B cell (primary cell): ENCODE measurements at regions not wholly inside any gene's neighbourhood (a gene's known extent, or its start where the extent isn't known, plus 50 kb on each side); places are given as distances from the start of the nearest gene placed in this dataset.

Experiments
- ATAC-seq: fragments of 200-7000 bp; cut with Tn5 transposase; one replicate; pipeline ENCODE4 v1.10.0; 2021; ENCODE audit warnings: low read depth, mild to moderate bottlenecking, moderate number of reproducible peaks, moderate library complexity
- CTCF ChIA-PET: fragments of 350-600 bp; sonication (Branson Sonifier 250); formaldehyde crosslinking; loops from one replicate; lab custom pipeline; 2021; ENCODE audit warnings: antibody characterized with exemption, inconsistent platforms; lab: Charles Lee
- POLR2A ChIA-PET: fragments of 350-600 bp; sonication (Branson Sonifier 250); formaldehyde crosslinking; loops from one replicate; lab custom pipeline; 2021; ENCODE audit warnings: antibody characterized with exemption; lab: Charles Lee
- DNase-seq: peaks from one replicate; pipeline ENCODE4 v3.0.0; 2013
- H2AFZ ChIP-seq: 2 replicates; pipeline ENCODE4 v1.6.1; 2012; ENCODE audit warnings: mild to moderate bottlenecking, low read depth, low read length; ENCODE audit not compliant: insufficient read depth, poor library complexity, severe bottlenecking
- H3K27ac ChIP-seq, 2 donors: 1 replicate in 1 of 2; 2 replicates in 1 of 2; pipeline ENCODE4 v1.5.1; 2012 to 2013; ENCODE audit warnings: low read length in 2 of 2, mild to moderate bottlenecking in 2 of 2, moderate library complexity in 1 of 2
- H3K27me3 ChIP-seq, 4 experiments: fragments of 200-600 bp in 1 of 4; sonication (generic) in 1 of 4; replicated peaks in 1 of 4; 1 replicate in 2 of 4; 2 replicates in 2 of 4; pipeline versions ENCODE4 v1.6.1 to v1.7.0; 2013 to 2016; ENCODE audit warnings: low read length in 3 of 4, mild to moderate bottlenecking in 2 of 4, mixed read lengths in 1 of 4, moderate library complexity in 1 of 4; ENCODE audit not compliant: insufficient read depth in 4 of 4, control insufficient read depth in 3 of 4; ENCODE audit errors: control extremely low read depth in 1 of 4
- H3K36me3 ChIP-seq, 2 experiments: replicated peaks in 1 of 2; 1 replicate in 1 of 2; 2 replicates in 1 of 2; pipeline versions ENCODE4 v1.6.1 to v1.7.1; 2013; ENCODE audit warnings: low read length in 1 of 2; ENCODE audit not compliant: insufficient read depth in 2 of 2, control insufficient read depth in 1 of 2; ENCODE audit errors: control extremely low read depth in 1 of 2, extremely low read depth in 1 of 2
- H3K4me1 ChIP-seq, 2 donors: fragments of 200-600 bp in 1 of 2; sonication (generic) in 1 of 2; 1 replicate in 1 of 2; 2 replicates in 1 of 2; pipeline versions ENCODE4 v1.5.1 to v1.6.1; 2013 to 2017; ENCODE audit warnings: low read length in 2 of 2; ENCODE audit not compliant: control insufficient read depth in 2 of 2, insufficient read depth in 2 of 2
- H3K4me2 ChIP-seq: replicated peaks from 2 replicates; pipeline ENCODE3; 2012; ENCODE audit warnings: mild to moderate bottlenecking, low read depth, low read length; ENCODE audit not compliant: poor library complexity, severe bottlenecking
- H3K4me3 ChIP-seq, 5 experiments: fragments of 200-600 bp in 1 of 5; sonication (generic) in 1 of 5; 1 replicate in 3 of 5; 2 replicates in 2 of 5; pipeline versions ENCODE4 v1.5.1 to v1.7.0; 2011 to 2016; ENCODE audit warnings: low read length in 4 of 5, mild to moderate bottlenecking in 4 of 5, low read depth in 2 of 5, control low read depth in 1 of 5, moderate library complexity in 1 of 5; ENCODE audit not compliant: insufficient read depth in 1 of 5; ENCODE audit errors: control extremely low read depth in 1 of 5, extremely low read depth in 1 of 5
- H3K79me2 ChIP-seq: fragments of 200-600 bp; sonication (generic); one replicate; pipeline ENCODE4 v1.6.0; 2016; ENCODE audit warnings: low read length; ENCODE audit not compliant: control insufficient read depth, insufficient read depth
- H3K9ac ChIP-seq: fragments of 200-600 bp; sonication (generic); 2 replicates; pipeline ENCODE4 v1.6.1; 2017; ENCODE audit warnings: mild to moderate bottlenecking, low read length, moderate library complexity
- H3K9me3 ChIP-seq, 3 donors: one replicate each; pipeline versions ENCODE4 v1.6.1 to v1.7.1; 2013; ENCODE audit warnings: low read length in 2 of 3; ENCODE audit not compliant: control insufficient read depth in 2 of 3, insufficient read depth in 1 of 3; ENCODE audit errors: control extremely low read depth in 1 of 3
- H4K20me1 ChIP-seq: 2 replicates; pipeline ENCODE4 v1.6.0; 2012; ENCODE audit warnings: mild to moderate bottlenecking, low read length; ENCODE audit not compliant: insufficient read depth, control insufficient read depth, poor library complexity, severe bottlenecking
- H3K27ac Mint-ChIP-seq: one replicate; pipeline ENCODE4 v1.8.0; 2021; ENCODE audit warnings: mixed read lengths
- H3K27me3 Mint-ChIP-seq: one replicate; pipeline ENCODE4 v1.8.0; 2021; ENCODE audit warnings: mixed read lengths
- H3K4me1 Mint-ChIP-seq: one replicate; pipeline ENCODE4 v1.8.0; 2021; ENCODE audit warnings: mixed read lengths
- H3K4me3 Mint-ChIP-seq: one replicate; pipeline ENCODE4 v1.8.0; 2021; ENCODE audit warnings: mixed read lengths
- H3K9me3 Mint-ChIP-seq: one replicate; pipeline ENCODE4 v1.8.0; 2022; ENCODE audit warnings: mixed read lengths; ENCODE audit not compliant: insufficient read depth
- EZH2 ChIP-seq: IDR thresholded peaks from 2 replicates; pipeline ENCODE4 v1.6.1; 2012; ENCODE audit warnings: borderline replicate concordance, low read depth, mild to moderate bottlenecking, moderate library complexity, low read length; ENCODE audit not compliant: insufficient read depth, poor library complexity, severe bottlenecking
- WGBS: methylation state at CpG from one replicate; pipeline ENCODE4 v1.1.5; 2013; ENCODE audit warnings: missing lambda C conversion rate; ENCODE audit not compliant: insufficient coverage; 5-methylcytosine and 5-hydroxymethylcytosine counted together
- intact Hi-C: fragments of 100-400 bp; cut with micrococcal nuclease; formaldehyde crosslinking; loops from one replicate; pipeline ENCODE4 v1.10.0; 2022
- TF ChIP-seq, protein P1 (sequence below): fragments of 200-600 bp; IDR thresholded peaks from one replicate; pipeline ENCODE4 v1.8.0; 2022; ENCODE audit warnings: antibody characterized with exemption, mild to moderate bottlenecking

DNA sequence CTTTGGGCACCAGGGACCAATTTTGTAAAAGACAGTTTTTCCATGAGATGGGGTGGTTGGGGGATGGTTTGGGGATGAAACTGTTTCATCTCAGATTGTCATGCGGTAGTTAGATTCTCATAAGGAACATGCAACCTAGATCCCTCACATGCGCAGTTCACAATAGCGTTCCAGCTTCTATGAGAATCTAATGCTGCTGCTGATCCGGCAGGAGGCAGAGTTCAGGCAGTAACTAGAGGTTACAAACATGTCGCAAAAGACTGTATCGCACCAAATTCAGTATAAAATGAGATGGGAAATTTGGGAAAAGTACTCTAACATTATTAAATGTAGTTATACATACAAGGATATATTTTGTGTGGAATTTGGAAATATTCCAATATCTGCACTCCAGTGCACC lies 213.2 kb upstream of the LRFN5 start:
- no peaks in the 10 kb centered on the region for H3K27me3 Mint-ChIP-seq
- H3K4me1 Mint-ChIP-seq, result no peaks in the 10 kb centered on the region
- no peak overlapping the region for H3K4me3 ChIP-seq
- no peaks in the 10 kb centered on the region for H3K4me1 ChIP-seq
- H4K20me1 ChIP-seq, result no peaks in the 10 kb centered on the region
- no peak overlapping the region for H3K27ac Mint-ChIP-seq
- ATAC-seq (no peak), DNase-seq (no peak)
- no peaks in the 10 kb centered on the region for H3K36me3 ChIP-seq
- POLR2A ChIA-PET, result no interaction called here
- 87% methylated on average over 3 of the region's 6 CpGs for WGBS
- TF ChIP-seq EZH2, result no peak
- TF ChIP-seq, protein P1, sequence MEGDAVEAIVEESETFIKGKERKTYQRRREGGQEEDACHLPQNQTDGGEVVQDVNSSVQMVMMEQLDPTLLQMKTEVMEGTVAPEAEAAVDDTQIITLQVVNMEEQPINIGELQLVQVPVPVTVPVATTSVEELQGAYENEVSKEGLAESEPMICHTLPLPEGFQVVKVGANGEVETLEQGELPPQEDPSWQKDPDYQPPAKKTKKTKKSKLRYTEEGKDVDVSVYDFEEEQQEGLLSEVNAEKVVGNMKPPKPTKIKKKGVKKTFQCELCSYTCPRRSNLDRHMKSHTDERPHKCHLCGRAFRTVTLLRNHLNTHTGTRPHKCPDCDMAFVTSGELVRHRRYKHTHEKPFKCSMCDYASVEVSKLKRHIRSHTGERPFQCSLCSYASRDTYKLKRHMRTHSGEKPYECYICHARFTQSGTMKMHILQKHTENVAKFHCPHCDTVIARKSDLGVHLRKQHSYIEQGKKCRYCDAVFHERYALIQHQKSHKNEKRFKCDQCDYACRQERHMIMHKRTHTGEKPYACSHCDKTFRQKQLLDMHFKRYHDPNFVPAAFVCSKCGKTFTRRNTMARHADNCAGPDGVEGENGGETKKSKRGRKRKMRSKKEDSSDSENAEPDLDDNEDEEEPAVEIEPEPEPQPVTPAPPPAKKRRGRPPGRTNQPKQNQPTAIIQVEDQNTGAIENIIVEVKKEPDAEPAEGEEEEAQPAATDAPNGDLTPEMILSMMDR, result no peak
- no peak overlapping the region for H3K4me3 Mint-ChIP-seq
- H3K9ac ChIP-seq, result no peak overlapping the region
- H2AFZ ChIP-seq, result no peak overlapping the region
- H3K27me3 ChIP-seq, result no peaks in the 10 kb centered on the region
- intact Hi-C loops, result no loop called here
- H3K79me2 ChIP-seq, result no peaks in the 10 kb centered on the region
- H3K27ac ChIP-seq, result no peak overlapping the region
- no peaks in the 10 kb centered on the region for H3K9me3 ChIP-seq
- CTCF ChIA-PET, result no interaction called here
- H3K9me3 Mint-ChIP-seq, result no peaks in the 10 kb centered on the region
- H3K4me2 ChIP-seq, result no peak overlapping the region

DNA sequence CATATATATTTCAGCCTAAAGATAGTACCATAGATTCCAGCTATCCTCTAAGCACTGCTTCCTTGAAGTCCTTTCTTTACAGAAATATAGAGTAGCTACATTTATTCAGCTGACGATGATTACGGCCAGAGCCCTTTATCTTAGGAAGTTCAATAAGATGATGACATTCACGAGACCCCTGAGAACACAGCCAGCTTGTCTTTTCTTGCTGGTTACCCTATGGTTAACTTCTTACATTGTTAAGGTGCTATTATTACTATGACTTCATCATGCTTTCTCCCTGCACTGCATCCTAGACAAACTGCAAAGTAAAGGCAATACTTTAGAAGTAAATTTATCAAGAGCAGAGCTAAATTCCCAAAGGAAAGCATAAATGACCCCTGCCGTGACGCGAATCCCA lies 214.4 kb upstream of the LRFN5 start:
- CTCF ChIA-PET, result no interaction called here
- H3K27me3 Mint-ChIP-seq, result no peaks in the 10 kb centered on the region

More for the DNA sequence above, 214.4 kb upstream of the LRFN5 start:
- no peak overlapping the region for H3K27ac ChIP-seq
- Mint-ChIP-seq H3K4me1 (no peaks in the 10 kb centered on the region), H3K9me3 (no peaks in the 10 kb centered on the region), H3K4me3 (no peak overlapping the region), H3K27ac (no peak overlapping the region)
- no peak overlapping the region for H3K4me2 ChIP-seq
- H3K9ac ChIP-seq, result no peak overlapping the region
- H3K36me3 ChIP-seq, result no peaks in the 10 kb centered on the region
- no peaks in the 10 kb centered on the region for H4K20me1 ChIP-seq
- no peaks in the 10 kb centered on the region for H3K27me3 ChIP-seq
- no peak overlapping the region for H2AFZ ChIP-seq
- POLR2A ChIA-PET, result no interaction called here
- ATAC-seq (no peak), DNase-seq (no peak)
- no peak for TF ChIP-seq EZH2
- TF ChIP-seq, protein P1, result no peak
- H3K4me1 ChIP-seq, result no peaks in the 10 kb centered on the region
- H3K4me3 ChIP-seq, result no peak overlapping the region
- H3K79me2 ChIP-seq, result no peaks in the 10 kb centered on the region
- intact Hi-C loops, result no loop called here
- no peaks in the 10 kb centered on the region for H3K9me3 ChIP-seq
- no CpG with 5 or more reads among the region's 6 CpGs for WGBS
